K562 (cell line): ENCODE measurements at regions not wholly inside any gene's neighbourhood (a gene's known extent, or its start where the extent isn't known, plus 50 kb on each side); places are given as distances from the start of the nearest gene placed in this dataset.
"Not testable (repeated sequence)": the region's sequence is repeated elsewhere in the genome, so short reads cannot be mapped to it uniquely, and the experiment has no call there.

Source experiments
- ATAC-seq: fragments of 200-7000 bp; cut with Tn5 transposase; 3 replicates; pipeline ENCODE4 v1.9.1; 2020; ENCODE audit warnings: moderate library complexity
- BruUV-seq: library from RNA; stranded (reverse); fragments of 400-500 nt; replicated peaks from 2 replicates; lab custom pipeline; 2021; lab: Mats Ljungman, UMichigan
- CTCF ChIA-PET: fragments of 300-600 bp; formaldehyde crosslinking; extraction: SDS; loops from one replicate; lab custom pipeline; 2021; ENCODE audit warnings: low intra/inter-chr PET ratio; lab: Yijun Ruan, JAX
- POLR2A ChIA-PET: fragments of 300-600, 350-650 bp; sonication (Branson Sonifier 250); formaldehyde crosslinking; extraction: SDS; loops from one replicate; lab custom pipeline; 2021; ENCODE audit warnings: antibody characterized with exemption, inconsistent platforms; lab: Yijun Ruan, JAX
- DNase-seq, 4 experiments: peaks; one replicate each; pipeline versions ENCODE4 v3.0.0 to v3.0.0-alpha.2; 2011 to 2018; ENCODE audit warnings: low spot score in 3 of 4, mixed read lengths in 3 of 4; ENCODE audit errors: extremely low read depth in 1 of 4
- FAIRE-seq: peaks from 2 replicates; lab custom pipeline; 2011; peaks lifted over from hg19 to GRCh38; lab: Jason Lieb, UNC
- H2AFZ ChIP-seq: 2 replicates; pipeline ENCODE4 v1.6.0; 2011; ENCODE audit warnings: low read depth, low read length, control low read depth, inconsistent platforms
- H3K27ac ChIP-seq: fragments of 200-600 bp; 3 replicates; pipeline ENCODE4 v1.8.0; 2011; ENCODE audit warnings: low read depth, mild to moderate bottlenecking, control low read depth, inconsistent platforms, low read length, moderate library complexity, mixed read lengths; ENCODE audit errors: extremely low read depth
- H3K27me3 ChIP-seq, 2 experiments: fragments of 300-600 bp in 1 of 2; 2 replicates in 1 of 2; 3 replicates in 1 of 2; pipeline versions ENCODE4 v1.6.0 to v1.8.0; 2011; ENCODE audit warnings: inconsistent platforms in 2 of 2, low read length in 2 of 2, mild to moderate bottlenecking in 1 of 2, mixed read lengths in 1 of 2, moderate library complexity in 1 of 2; ENCODE audit not compliant: control insufficient read depth in 2 of 2, insufficient read depth in 2 of 2
- H3K36me3 ChIP-seq: fragments of 300-600 bp; 3 replicates; pipeline ENCODE4 v1.8.0; 2011; ENCODE audit warnings: mild to moderate bottlenecking, low read length, inconsistent platforms; ENCODE audit not compliant: control insufficient read depth, insufficient read depth
- H3K4me1 ChIP-seq, 2 experiments: fragments of 200-600 bp in 1 of 2; replicated peaks in 1 of 2; 2 replicates in 1 of 2; 3 replicates in 1 of 2; pipeline versions ENCODE4 v1.5.1 to v1.8.0; 2011; ENCODE audit warnings: inconsistent platforms in 2 of 2, low read length in 2 of 2, mild to moderate bottlenecking in 1 of 2, mixed read lengths in 1 of 2, moderate library complexity in 1 of 2; ENCODE audit not compliant: control insufficient read depth in 2 of 2, insufficient read depth in 2 of 2
- H3K4me2 ChIP-seq: 2 replicates; pipeline ENCODE4 v1.6.1; 2011; ENCODE audit warnings: low read length, control low read depth, inconsistent platforms, mixed read lengths; ENCODE audit not compliant: insufficient read depth
- H3K4me3 ChIP-seq: fragments of 200-600 bp; sonication (generic), shearing (Covaris generic); 2 replicates; pipeline ENCODE4 v1.5.1; 2016; ENCODE audit warnings: control low read depth, inconsistent platforms
- H3K79me2 ChIP-seq: fragments of 200-600 bp; 3 replicates; pipeline ENCODE4 v1.8.0; 2011; ENCODE audit warnings: low read length, inconsistent platforms; ENCODE audit not compliant: control insufficient read depth, insufficient read depth
- H3K9ac ChIP-seq, 2 experiments: 2 replicates each; pipeline versions ENCODE4 v1.6.0 to v1.6.1; 2011; ENCODE audit warnings: low read depth in 2 of 2, low read length in 2 of 2, control low read depth in 1 of 2, inconsistent platforms in 1 of 2, mild to moderate bottlenecking in 1 of 2, mixed read lengths in 1 of 2; ENCODE audit not compliant: insufficient read depth in 1 of 2
- H3K9me1 ChIP-seq: one replicate; pipeline ENCODE4 v1.6.0; 2011; ENCODE audit warnings: inconsistent platforms, mild to moderate bottlenecking, low read length, moderate library complexity; ENCODE audit not compliant: control insufficient read depth, insufficient read depth
- H3K9me3 ChIP-seq: replicated peaks from 2 replicates; pipeline ENCODE4 v1.5.1; 2011; ENCODE audit warnings: low read depth, low read length, inconsistent platforms; ENCODE audit not compliant: control insufficient read depth, insufficient read depth
- H4K20me1 ChIP-seq: replicated peaks from 2 replicates; pipeline ENCODE4 v1.6.1; 2011; ENCODE audit warnings: low read length, inconsistent platforms, mixed read lengths; ENCODE audit not compliant: control insufficient read depth, insufficient read depth
- FOXA3 ChIP-seq, 2 experiments: fragments of 450-650 bp in 1 of 2; sonication (generic) in 1 of 2; formaldehyde crosslinking; IDR thresholded peaks in 1 of 2; conservative IDR thresholded peaks in 1 of 2; 2 replicates each; pipeline versions ENCODE4 v1.4.0 to v1.8.0; 2020 to 2022; ENCODE audit warnings: mild to moderate bottlenecking in 2 of 2, missing genetic modification reagents in 1 of 2
- NR2C2 ChIP-seq, 2 experiments: fragments of 200-800 bp in 1 of 2; sonication (Bioruptor generic) in 1 of 2; sonication (generic) in 1 of 2; formaldehyde crosslinking in 1 of 2; IDR thresholded peaks; 2 replicates each; pipeline versions ENCODE4 v1.6.1 to v1.8.0; 2016 to 2022; ENCODE audit warnings: mild to moderate bottlenecking in 1 of 2, missing compliant biosample characterization in 1 of 2, missing genetic modification characterization in 1 of 2, missing genetic modification reagents in 1 of 2
- WGBS: fragments of 100-300 bp; shearing (Covaris generic); methylation state at CpG from one replicate; pipeline ENCODE4 v1.1.6; 2016; ENCODE audit warnings: low coverage, mixed read lengths; ENCODE audit not compliant: insufficient coverage; ENCODE audit errors: missing lambda C conversion rate; 5-methylcytosine and 5-hydroxymethylcytosine counted together
- in situ Hi-C: fragments of 300-500 bp; cut with MboI; formaldehyde crosslinking; loops from 4 replicates; pipeline ENCODE4 v1.15.0; 2018; ENCODE audit warnings: inconsistent platforms, mixed read lengths
- intact Hi-C: fragments of 100-400 bp; cut with micrococcal nuclease; formaldehyde crosslinking; loops from 2 replicates; pipeline ENCODE4 v1.14.2; 2022
- TF ChIP-seq, protein P1 (sequence below): sonication (generic); formaldehyde crosslinking; IDR thresholded peaks from 2 replicates; pipeline ENCODE4 v1.8.0; 2022; ENCODE audit warnings: mild to moderate bottlenecking, missing genetic modification reagents
- TF ChIP-seq, protein P2 (sequence below): sonication (generic); formaldehyde crosslinking; IDR thresholded peaks from 2 replicates; pipeline ENCODE4 v1.8.0; 2022; ENCODE audit warnings: mild to moderate bottlenecking, low read depth, missing genetic modification reagents
- TF ChIP-seq, protein P3 (sequence below): sonication (generic); formaldehyde crosslinking; IDR thresholded peaks from 2 replicates; pipeline ENCODE4 v1.8.0; 2022; ENCODE audit warnings: mild to moderate bottlenecking, missing genetic modification reagents

DNA sequence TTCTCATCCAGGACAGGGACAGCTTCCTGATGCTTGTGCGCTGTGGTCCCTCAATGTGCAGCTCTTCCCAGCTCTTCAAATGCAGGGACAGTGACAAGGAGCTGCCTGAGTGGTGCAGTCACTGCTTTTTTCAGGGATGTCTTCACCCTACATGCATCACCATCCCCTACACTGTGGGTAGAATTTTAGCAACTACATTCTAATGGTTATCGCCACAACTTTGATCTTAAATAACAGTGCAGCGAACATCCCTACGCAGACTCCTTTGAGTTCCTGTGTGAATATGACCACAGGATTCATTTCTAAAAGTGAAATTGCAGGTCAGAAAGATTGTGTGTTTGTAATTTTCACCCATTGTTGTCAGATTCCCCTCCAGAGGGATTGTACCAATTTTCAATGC, 90.9 kb downstream of the GGTLC2 start:
- DNase-seq; H3K9ac ChIP-seq; BruUV-seq; H2AFZ ChIP-seq; H3K4me3 ChIP-seq; H3K27ac ChIP-seq; in situ Hi-C loops; H4K20me1 ChIP-seq; H3K4me2 ChIP-seq; H3K9me1 ChIP-seq; H3K79me2 ChIP-seq; intact Hi-C loops; H3K9me3 ChIP-seq; FAIRE-seq; H3K36me3 ChIP-seq; TF ChIP-seq NR2C2 (tag; IDR thresholded peaks at IDR 0.05): not testable (repeated sequence)
- Histone ChIP-seq H3K4me1 (peaks cover 0 to 15% of the 10 kb centered on the region in 2 experiments; a peak in 1 of 5 replicates), H3K27me3 (peaks cover 13 to 36% of the 10 kb centered on the region in 2 experiments)
- CTCF ChIA-PET: interaction anchor here (0.5 to 1.8 kb wide), 2 partner anchors 15 to 16 kb away, joined by 3 to 5 read pairs; no protein-coding TSS in a partner anchor
- TF ChIP-seq, protein P1, sequence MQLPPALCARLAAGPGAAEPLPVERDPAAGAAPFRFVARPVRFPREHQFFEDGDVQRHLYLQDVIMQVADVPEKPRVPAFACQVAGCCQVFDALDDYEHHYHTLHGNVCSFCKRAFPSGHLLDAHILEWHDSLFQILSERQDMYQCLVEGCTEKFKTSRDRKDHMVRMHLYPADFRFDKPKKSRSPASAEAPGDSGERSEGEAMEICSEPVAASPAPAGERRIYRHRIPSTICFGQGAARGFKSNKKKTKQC (CRISPR knock-in tag): peak; percentile 48; the same call in 1 of the 2 replicates
- TF ChIP-seq, protein P2, sequence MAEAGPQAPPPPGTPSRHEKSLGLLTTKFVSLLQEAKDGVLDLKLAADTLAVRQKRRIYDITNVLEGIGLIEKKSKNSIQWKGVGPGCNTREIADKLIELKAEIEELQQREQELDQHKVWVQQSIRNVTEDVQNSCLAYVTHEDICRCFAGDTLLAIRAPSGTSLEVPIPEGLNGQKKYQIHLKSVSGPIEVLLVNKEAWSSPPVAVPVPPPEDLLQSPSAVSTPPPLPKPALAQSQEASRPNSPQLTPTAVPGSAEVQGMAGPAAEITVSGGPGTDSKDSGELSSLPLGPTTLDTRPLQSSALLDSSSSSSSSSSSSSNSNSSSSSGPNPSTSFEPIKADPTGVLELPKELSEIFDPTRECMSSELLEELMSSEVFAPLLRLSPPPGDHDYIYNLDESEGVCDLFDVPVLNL: 0 out of 2 replicates have a peak, but pooled peaks have one; percentile 56
- TF ChIP-seq, protein P3, sequence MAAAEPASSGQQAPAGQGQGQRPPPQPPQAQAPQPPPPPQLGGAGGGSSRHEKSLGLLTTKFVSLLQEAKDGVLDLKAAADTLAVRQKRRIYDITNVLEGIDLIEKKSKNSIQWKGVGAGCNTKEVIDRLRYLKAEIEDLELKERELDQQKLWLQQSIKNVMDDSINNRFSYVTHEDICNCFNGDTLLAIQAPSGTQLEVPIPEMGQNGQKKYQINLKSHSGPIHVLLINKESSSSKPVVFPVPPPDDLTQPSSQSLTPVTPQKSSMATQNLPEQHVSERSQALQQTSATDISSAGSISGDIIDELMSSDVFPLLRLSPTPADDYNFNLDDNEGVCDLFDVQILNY (CRISPR knock-in tag): 0 out of 2 replicates have a peak, but pooled peaks have one; percentile 45
- 0 out of 2 replicates have a peak, but pooled peaks have one; percentile 34 for TF ChIP-seq NR2C2 (CRISPR knock-in tag; IDR thresholded peaks at IDR 0.05)
- TF ChIP-seq FOXA3 (CRISPR knock-in tag; conservative IDR thresholded peaks at IDR 0.05 in 1 of 2, IDR thresholded peaks at IDR 0.05 in 1 of 2): 0 out of 4 replicates have a peak, but pooled peaks of 1 of the 2 experiments have one; percentile 35
- ATAC-seq: peak; percentile 13
- POLR2A ChIA-PET: interaction anchor here (0.7 to 2.8 kb wide), 5 partner anchors 11 to 321 kb away, joined by 3 to 15 read pairs (median 4); no protein-coding TSS in a partner anchor
- WGBS: 11% methylated on average over 4 of the region's 4 CpGs
